ENCODE measurements at regions not wholly inside any gene's neighbourhood (a gene's known extent, or its start where the extent isn't known, plus 50 kb on each side); places are given as distances from the start of the nearest gene placed in this dataset.
A peak's percentile ranks its signal among the peaks of the same experiment; 100 is the strongest.

GRCh38 chr5:152499814-152500535, 94.9 kb upstream of the NMUR2 start:
- Mint-ChIP-seq H3K27ac (no peak overlapping the region), H3K36me3 (no peaks in the 10 kb centered on the region), H3K4me1 (no peaks in the 10 kb centered on the region), H3K9me3 (no peaks in the 10 kb centered on the region), H3K4me3 (no peak overlapping the region), H3K27me3 (peaks cover 0 to 5% (median 2%) of the 10 kb centered on the region in 5 donors)
- DNase-seq = no peak
- no peak for ATAC-seq
- POLR2A ChIA-PET = no interaction called here

GRCh38 chr5:152501294-152501693, 96.2 kb upstream of the NMUR2 start:
- peaks cover 4 to 11% (median 5%) of the 10 kb centered on the region in 5 donors for H3K27me3 Mint-ChIP-seq
- POLR2A ChIA-PET = no interaction called here
- H3K4me1 Mint-ChIP-seq = peaks cover 0 to 3% (median 0%) of the 10 kb centered on the region in 4 donors
- H3K4me3 Mint-ChIP-seq = no peak overlapping the region
- H3K27ac Mint-ChIP-seq = no peak overlapping the region
- DNase-seq (no peak), ATAC-seq (no peak)
- H3K36me3 Mint-ChIP-seq = no peaks in the 10 kb centered on the region
- no peaks in the 10 kb centered on the region for H3K9me3 Mint-ChIP-seq

GRCh38 chr5:152503206-152503605, 98.1 kb upstream of the NMUR2 start:
- no peaks in the 10 kb centered on the region for H3K36me3 Mint-ChIP-seq
- H3K27me3 Mint-ChIP-seq = peaks cover 6 to 13% (median 7%) of the 10 kb centered on the region in 5 donors
- DNase-seq (no peak), ATAC-seq (no peak)
- H3K9me3 Mint-ChIP-seq = no peaks in the 10 kb centered on the region
- H3K27ac Mint-ChIP-seq = no peak overlapping the region
- peaks cover 0 to 3% (median 0%) of the 10 kb centered on the region in 4 donors for H3K4me1 Mint-ChIP-seq
- H3K4me3 Mint-ChIP-seq = no peak overlapping the region
- POLR2A ChIA-PET = no interaction called here

- Mint-ChIP-seq H3K4me1 (peaks cover 0 to 3% (median 0%) of the 10 kb centered on the region in 4 donors), H3K9me3 (no peaks in the 10 kb centered on the region), H3K27me3 (peaks cover 9 to 23% (median 11%) of the 10 kb centered on the region in 5 donors), H3K36me3 (no peaks in the 10 kb centered on the region), H3K4me3 (no peak overlapping the region), H3K27ac (no peak overlapping the region)
- POLR2A ChIA-PET = no interaction called here
- DNase-seq (peak in 4 of 10 donors; percentile 4 to 18 (median 6)), ATAC-seq (no peak)
These were observed 100.5 kb upstream of the NMUR2 start for GRCh38 chr5:152505442-152506042.

GRCh38 chr5:152511120-152511519, 106.0 kb upstream of the NMUR2 start:
- Mint-ChIP-seq H3K9me3 (no peaks in the 10 kb centered on the region), H3K4me3 (no peak overlapping the region), H3K27ac (no peak overlapping the region), H3K36me3 (no peaks in the 10 kb centered on the region), H3K27me3 (peaks cover 8 to 14% (median 10%) of the 10 kb centered on the region in 5 donors), H3K4me1 (no peaks in the 10 kb centered on the region)
- DNase-seq (no peak), ATAC-seq (no peak)
- POLR2A ChIA-PET = no interaction called here

GRCh38 chr5:152511531-152512132, 106.6 kb upstream of the NMUR2 start:
- Mint-ChIP-seq H3K4me3 (no peak overlapping the region), H3K9me3 (no peaks in the 10 kb centered on the region), H3K27me3 (peaks cover 5 to 15% (median 10%) of the 10 kb centered on the region in 5 donors), H3K4me1 (no peaks in the 10 kb centered on the region), H3K36me3 (no peaks in the 10 kb centered on the region), H3K27ac (no peak overlapping the region)
- ATAC-seq (no peak), DNase-seq (no peak)
- POLR2A ChIA-PET = no interaction called here

GRCh38 chr5:152514827-152515397, 109.8 kb upstream of the NMUR2 start:
- Mint-ChIP-seq H3K4me3 (no peak overlapping the region), H3K4me1 (no peaks in the 10 kb centered on the region), H3K9me3 (no peaks in the 10 kb centered on the region), H3K36me3 (no peaks in the 10 kb centered on the region), H3K27me3 (peaks cover under 1 to 14% (median 8%) of the 10 kb centered on the region in 5 donors), H3K27ac (no peak overlapping the region)
- POLR2A ChIA-PET = no interaction called here
- DNase-seq = no peak
- ATAC-seq = no peak

- H3K27ac Mint-ChIP-seq = no peak overlapping the region
- POLR2A ChIA-PET = no interaction called here
- no peaks in the 10 kb centered on the region for H3K9me3 Mint-ChIP-seq
- H3K4me3 Mint-ChIP-seq = no peak overlapping the region
- H3K36me3 Mint-ChIP-seq = no peaks in the 10 kb centered on the region
- no peak for DNase-seq
- H3K4me1 Mint-ChIP-seq = peaks cover 0 to 17% (median 9%) of the 10 kb centered on the region in 4 donors
- ATAC-seq = no peak
- H3K27me3 Mint-ChIP-seq = peaks cover 0 to 10% (median 0%) of the 10 kb centered on the region in 5 donors
These were observed 118.9 kb upstream of the NMUR2 start for GRCh38 chr5:152523964-152524363.

- no peak for DNase-seq
- Mint-ChIP-seq H3K27me3 (peaks cover 0 to 10% (median 0%) of the 10 kb centered on the region in 5 donors), H3K27ac (peak overlapping the region in 3 of 10 donors; percentile 5 to 33 (median 11)), H3K9me3 (no peaks in the 10 kb centered on the region), H3K36me3 (no peaks in the 10 kb centered on the region), H3K4me1 (peaks cover 0 to 17% (median 11%) of the 10 kb centered on the region in 4 donors), H3K4me3 (peak overlapping the region in 5 of 10 donors; percentile 3 to 35 (median 11))
- POLR2A ChIA-PET = no interaction called here
- no peak for ATAC-seq
These were observed 122.4 kb upstream of the NMUR2 start for GRCh38 chr5:152527358-152528052.

- Mint-ChIP-seq H3K27ac (peak overlapping the region in 1 of 10 donors; percentile 3), H3K27me3 (peaks cover 0 to 8% (median 4%) of the 10 kb centered on the region in 5 donors), H3K9me3 (no peaks in the 10 kb centered on the region), H3K4me3 (no peak overlapping the region), H3K4me1 (peaks cover 0 to 17% (median 11%) of the 10 kb centered on the region in 4 donors), H3K36me3 (no peaks in the 10 kb centered on the region)
- DNase-seq (no peak), ATAC-seq (no peak)
- POLR2A ChIA-PET = no interaction called here
These were observed 124.4 kb upstream of the NMUR2 start for GRCh38 chr5:152529440-152529839.

GRCh38 chr5:152532714-152533113, 127.6 kb upstream of the NMUR2 start:
- DNase-seq (no peak), ATAC-seq (no peak)
- no peaks in the 10 kb centered on the region for H3K9me3 Mint-ChIP-seq
- H3K27ac Mint-ChIP-seq = no peak overlapping the region
- peaks cover 0 to 11% (median 8%) of the 10 kb centered on the region in 5 donors for H3K27me3 Mint-ChIP-seq
- POLR2A ChIA-PET = no interaction called here
- no peak overlapping the region for H3K4me3 Mint-ChIP-seq
- H3K36me3 Mint-ChIP-seq = no peaks in the 10 kb centered on the region
- H3K4me1 Mint-ChIP-seq = peaks cover 0 to 12% (median 4%) of the 10 kb centered on the region in 4 donors

- no peaks in the 10 kb centered on the region for H3K9me3 Mint-ChIP-seq
- H3K27ac Mint-ChIP-seq = no peak overlapping the region
- peaks cover 0 to 12% (median 5%) of the 10 kb centered on the region in 5 donors for H3K27me3 Mint-ChIP-seq
- DNase-seq (no peak), ATAC-seq (no peak)
- H3K4me1 Mint-ChIP-seq = no peaks in the 10 kb centered on the region
- no peak overlapping the region for H3K4me3 Mint-ChIP-seq
- no peaks in the 10 kb centered on the region for H3K36me3 Mint-ChIP-seq
- POLR2A ChIA-PET = no interaction called here
These were observed 129.6 kb upstream of the NMUR2 start for GRCh38 chr5:152534641-152535040.

Data from naive thymus-derived CD8-positive, alpha-beta T cell (primary cell).